Neutrophil (primary cell): ENCODE measurements at regions not wholly inside any gene's neighbourhood (a gene's known extent, or its start where the extent isn't known, plus 50 kb on each side); places are given as distances from the start of the nearest gene placed in this dataset.
"Not testable (repeated sequence)": the region's sequence is repeated elsewhere in the genome, so short reads cannot be mapped to it uniquely, and the experiment has no call there.

Experiments used
- H3K27ac ChIP-seq: fragments of 200-600 bp; sonication (generic); 2 replicates; pipeline ENCODE4 v1.5.1; 2016; ENCODE audit warnings: mild to moderate bottlenecking, moderate library complexity
- H3K27me3 ChIP-seq: fragments of 200-600 bp; sonication (generic); 2 replicates; pipeline ENCODE4 v1.6.0; 2016; ENCODE audit warnings: mild to moderate bottlenecking
- H3K36me3 ChIP-seq: fragments of 200-600 bp; sonication (generic); 2 replicates; pipeline ENCODE4 v1.5.1; 2017
- H3K4me1 ChIP-seq, 2 experiments: fragments of 200-600 bp in 1 of 2; sonication (generic) in 1 of 2; 1 replicate in 1 of 2; 2 replicates in 1 of 2; pipeline versions ENCODE4 v1.5.1 to v1.6.1; 2013 to 2016; ENCODE audit warnings: low read depth in 1 of 2, low read length in 1 of 2, mild to moderate bottlenecking in 1 of 2, moderate library complexity in 1 of 2; ENCODE audit not compliant: control insufficient read depth in 1 of 2, insufficient read depth in 1 of 2
- H3K4me3 ChIP-seq, 2 experiments: fragments of 200-600 bp in 1 of 2; sonication (generic) in 1 of 2; 1 replicate in 1 of 2; 2 replicates in 1 of 2; pipeline ENCODE4 v1.5.1; 2013 to 2016; ENCODE audit warnings: low read depth in 1 of 2, low read length in 1 of 2, mild to moderate bottlenecking in 1 of 2, moderate library complexity in 1 of 2
- H3K9me3 ChIP-seq: fragments of 200-600 bp; sonication (generic); 2 replicates; pipeline ENCODE4 v1.5.1; 2016
- TF ChIP-seq, protein P1 (sequence below): fragments of 200-600 bp; sonication (generic); IDR thresholded peaks from 2 replicates; pipeline ENCODE4 v1.5.1; 2016; ENCODE audit warnings: antibody characterized with exemption

DNA sequence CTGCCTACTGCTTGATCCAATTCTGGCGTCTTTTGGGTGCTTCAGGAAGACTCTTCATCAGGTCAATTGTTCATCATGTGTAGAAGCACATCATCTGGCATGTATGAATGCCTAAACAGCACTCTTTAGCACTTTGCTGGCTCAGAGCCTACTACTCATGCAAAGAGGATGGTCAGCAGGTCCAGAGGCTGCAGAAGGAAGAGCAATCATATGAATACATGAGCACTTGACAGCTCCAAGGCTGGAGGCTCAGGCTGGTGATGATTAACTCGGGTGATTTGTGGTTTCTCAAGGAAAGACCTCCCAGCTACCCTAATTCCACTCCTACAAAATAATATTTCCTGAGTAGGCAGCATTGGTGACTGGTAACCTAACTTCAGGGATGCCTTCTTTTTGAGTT is 103.8 kb upstream of the CXCL13 start:
- Histone ChIP-seq H3K4me3 (no peak overlapping the region), H3K27ac (no peak overlapping the region), H3K9me3 (no peaks in the 10 kb centered on the region), H3K4me1 (no peaks in the 10 kb centered on the region), H3K27me3 (no peaks in the 10 kb centered on the region), H3K36me3 (no peaks in the 10 kb centered on the region)
- TF ChIP-seq, protein P1, sequence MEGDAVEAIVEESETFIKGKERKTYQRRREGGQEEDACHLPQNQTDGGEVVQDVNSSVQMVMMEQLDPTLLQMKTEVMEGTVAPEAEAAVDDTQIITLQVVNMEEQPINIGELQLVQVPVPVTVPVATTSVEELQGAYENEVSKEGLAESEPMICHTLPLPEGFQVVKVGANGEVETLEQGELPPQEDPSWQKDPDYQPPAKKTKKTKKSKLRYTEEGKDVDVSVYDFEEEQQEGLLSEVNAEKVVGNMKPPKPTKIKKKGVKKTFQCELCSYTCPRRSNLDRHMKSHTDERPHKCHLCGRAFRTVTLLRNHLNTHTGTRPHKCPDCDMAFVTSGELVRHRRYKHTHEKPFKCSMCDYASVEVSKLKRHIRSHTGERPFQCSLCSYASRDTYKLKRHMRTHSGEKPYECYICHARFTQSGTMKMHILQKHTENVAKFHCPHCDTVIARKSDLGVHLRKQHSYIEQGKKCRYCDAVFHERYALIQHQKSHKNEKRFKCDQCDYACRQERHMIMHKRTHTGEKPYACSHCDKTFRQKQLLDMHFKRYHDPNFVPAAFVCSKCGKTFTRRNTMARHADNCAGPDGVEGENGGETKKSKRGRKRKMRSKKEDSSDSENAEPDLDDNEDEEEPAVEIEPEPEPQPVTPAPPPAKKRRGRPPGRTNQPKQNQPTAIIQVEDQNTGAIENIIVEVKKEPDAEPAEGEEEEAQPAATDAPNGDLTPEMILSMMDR, result no peak

DNA sequence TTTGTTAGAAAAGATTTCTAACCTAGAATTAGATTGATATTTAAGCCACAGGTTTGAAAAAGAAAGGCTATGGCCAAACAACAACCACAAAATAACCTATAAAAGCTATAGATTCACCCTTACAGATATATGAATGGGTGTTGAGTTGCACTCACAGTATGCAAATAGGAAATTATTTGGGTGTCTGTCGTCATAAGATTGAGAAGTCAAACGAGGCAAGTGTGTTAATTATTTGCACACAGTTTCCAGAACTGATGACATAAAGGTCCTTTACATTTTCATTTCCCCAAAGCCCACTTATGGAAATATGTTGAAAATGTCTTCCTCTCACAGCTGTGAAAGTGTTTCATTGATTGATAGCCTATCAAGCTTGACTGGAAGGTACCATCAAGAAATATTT is 101.2 kb upstream of the CXCL13 start:
- Histone ChIP-seq H3K4me3 (no peak overlapping the region), H3K27me3 (no peaks in the 10 kb centered on the region), H3K27ac (no peak overlapping the region), H3K36me3 (no peaks in the 10 kb centered on the region), H3K4me1 (no peaks in the 10 kb centered on the region), H3K9me3 (no peaks in the 10 kb centered on the region)
- TF ChIP-seq, protein P1, result no peak

DNA sequence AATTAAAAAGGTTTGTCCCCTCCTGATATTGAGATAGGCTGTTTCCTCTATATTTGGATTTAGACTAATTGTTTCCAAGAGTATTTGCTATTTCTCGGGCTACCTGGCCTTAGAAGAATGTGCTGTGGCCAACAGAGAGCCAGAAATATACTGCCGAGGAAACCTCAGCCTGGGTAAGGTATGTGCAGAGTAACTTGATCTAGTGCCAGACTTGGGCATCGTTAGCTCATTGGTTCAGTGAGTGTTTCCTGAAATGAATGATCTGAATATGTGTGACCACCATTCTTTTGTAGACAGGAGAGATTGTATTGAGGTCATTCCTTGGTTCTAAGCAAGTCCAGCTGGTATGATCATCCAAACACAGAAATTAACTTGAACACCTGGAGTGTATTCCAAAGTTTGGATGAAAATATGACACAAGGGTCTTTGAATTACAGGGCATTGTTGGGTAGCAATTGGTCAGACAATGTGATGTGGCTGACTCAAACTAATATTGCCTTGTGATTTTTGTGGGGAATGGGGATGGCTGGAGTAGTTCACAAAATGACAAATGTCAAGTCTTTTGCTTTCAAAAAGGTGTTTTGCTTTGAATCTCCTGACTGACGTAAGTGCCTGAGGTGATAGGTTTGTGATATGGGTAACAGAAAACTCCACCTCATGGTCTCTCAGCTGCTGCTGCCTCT is 100.2 kb upstream of the CXCL13 start:
- Histone ChIP-seq H3K27me3 (no peaks in the 10 kb centered on the region), H3K9me3 (no peaks in the 10 kb centered on the region), H3K27ac (no peak overlapping the region), H3K4me1 (no peaks in the 10 kb centered on the region), H3K4me3 (no peak overlapping the region), H3K36me3 (no peaks in the 10 kb centered on the region)
- TF ChIP-seq, protein P1, result no peak

DNA sequence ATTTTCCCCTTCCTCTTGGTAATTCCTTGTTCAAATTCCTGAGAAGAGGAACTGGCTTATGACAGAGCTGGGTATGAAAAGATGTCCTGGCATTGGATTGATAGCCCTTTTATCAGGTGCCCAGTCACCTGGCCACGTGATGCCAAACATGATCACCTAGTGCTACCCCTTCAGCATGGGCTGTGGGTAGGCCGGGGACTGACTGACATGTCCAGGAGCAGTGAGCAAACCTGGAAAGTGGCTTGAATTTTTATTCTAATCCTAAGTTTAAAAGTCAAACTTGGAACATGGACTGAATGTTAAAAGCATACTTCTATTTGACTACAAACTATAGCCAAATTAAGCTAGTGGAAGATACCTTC is 99.7 kb upstream of the CXCL13 start:
- no peak overlapping the region for H3K4me3 ChIP-seq
- no peaks in the 10 kb centered on the region for H3K36me3 ChIP-seq
- H3K27me3 ChIP-seq, result no peaks in the 10 kb centered on the region
- TF ChIP-seq, protein P1, result no peak
- no peak overlapping the region for H3K27ac ChIP-seq
- no peaks in the 10 kb centered on the region for H3K4me1 ChIP-seq
- no peaks in the 10 kb centered on the region for H3K9me3 ChIP-seq

DNA sequence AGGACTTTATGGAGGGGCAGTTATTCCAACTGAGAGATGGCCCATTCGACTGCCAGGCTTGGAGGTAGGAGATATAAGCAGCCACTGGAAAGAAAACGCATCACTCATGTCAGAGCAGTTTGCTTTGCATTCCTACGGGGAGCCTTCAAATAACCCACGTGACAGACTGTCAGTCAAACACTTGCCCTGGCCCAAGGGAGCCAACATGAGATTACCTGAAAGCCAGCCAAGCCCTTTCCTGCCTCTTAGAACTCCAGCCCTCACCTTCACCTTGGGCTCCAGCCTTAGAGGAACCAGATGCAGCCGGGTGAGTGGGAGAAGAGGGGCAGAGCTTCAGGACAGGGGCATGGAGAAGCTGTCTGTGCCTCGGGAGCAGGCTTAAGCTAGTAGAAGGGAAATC is 95.3 kb upstream of the CXCL13 start:
- Histone ChIP-seq H3K36me3 (no peaks in the 10 kb centered on the region), H3K27ac (no peak overlapping the region), H3K27me3 (no peaks in the 10 kb centered on the region), H3K4me1 (no peaks in the 10 kb centered on the region), H3K4me3 (no peak overlapping the region), H3K9me3 (no peaks in the 10 kb centered on the region)
- TF ChIP-seq, protein P1, result no peak

DNA sequence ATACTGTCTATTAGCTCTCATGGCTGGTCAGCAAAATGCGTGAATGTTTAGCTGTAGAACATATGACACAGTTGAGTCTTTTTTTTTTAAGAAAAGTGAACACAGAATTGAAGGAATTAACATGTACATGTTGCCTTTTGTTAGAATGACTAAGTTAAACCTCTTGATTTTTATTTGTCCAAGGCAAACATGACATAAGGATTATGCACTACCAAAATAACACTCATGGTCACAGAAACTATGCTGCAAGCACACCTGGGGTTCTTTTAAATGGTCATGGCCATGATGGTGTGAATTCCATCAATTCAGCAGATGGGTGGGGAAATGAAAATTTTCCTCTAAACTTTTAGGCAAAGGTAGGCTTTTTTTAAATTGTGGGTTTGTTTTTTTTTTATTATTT is 80.1 kb upstream of the CXCL13 start:
- no peaks in the 10 kb centered on the region for H3K27me3 ChIP-seq
- H3K36me3 ChIP-seq, result no peaks in the 10 kb centered on the region
- H3K27ac ChIP-seq, result no peak overlapping the region
- no peak overlapping the region for H3K4me3 ChIP-seq
- no peaks in the 10 kb centered on the region for H3K4me1 ChIP-seq
- H3K9me3 ChIP-seq, result no peaks in the 10 kb centered on the region
- TF ChIP-seq, protein P1, result no peak

DNA sequence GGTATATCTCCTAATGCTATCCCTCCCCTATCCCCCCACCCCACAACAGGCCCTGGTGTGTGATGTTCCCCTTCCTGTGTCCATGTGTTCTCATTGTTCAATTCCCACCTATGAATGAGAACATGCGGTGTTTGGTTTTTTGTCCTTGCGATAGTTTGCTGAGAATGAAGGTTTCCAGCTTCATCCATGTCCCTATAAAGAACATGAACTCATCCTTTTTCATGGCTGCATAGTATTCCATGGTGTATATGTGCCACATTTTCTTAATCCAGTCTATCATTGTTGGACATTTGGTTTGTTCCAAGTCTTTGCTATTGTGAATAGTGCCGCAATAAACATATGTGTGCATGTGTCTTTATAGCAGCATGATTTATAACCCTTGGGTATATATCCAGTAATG is 77.7 kb upstream of the CXCL13 start:
- not testable (repeated sequence) for H3K36me3 ChIP-seq, H3K9me3 ChIP-seq, H3K27ac ChIP-seq, H3K27me3 ChIP-seq, H3K4me3 ChIP-seq, H3K4me1 ChIP-seq
